DND-41 (cell line): ENCODE measurements at regions not wholly inside any gene's neighbourhood (a gene's known extent, or its start where the extent isn't known, plus 50 kb on each side); places are given as distances from the start of the nearest gene placed in this dataset.

Experiments
- ATAC-seq: fragments of 200-7000 bp; cut with Tn5 transposase; 3 replicates; pipeline ENCODE4 v1.9.1; 2021; ENCODE audit warnings: low read depth; ENCODE audit not compliant: insufficient read depth
- DNase-seq: peaks from one replicate; pipeline ENCODE4 v3.0.0-alpha.2; 2020
- H2AFZ ChIP-seq: 2 replicates; pipeline ENCODE4 v1.6.0; 2012; ENCODE audit warnings: low read depth, low read length
- H3K27ac ChIP-seq: 2 replicates; pipeline ENCODE4 v1.5.1; 2012; ENCODE audit warnings: low read length, inconsistent platforms
- H3K27me3 ChIP-seq: fragments of 200-600 bp; sonication (generic); 2 replicates; pipeline ENCODE4 v1.6.0; 2012; ENCODE audit warnings: low read length, mild to moderate bottlenecking, inconsistent platforms; ENCODE audit not compliant: insufficient read depth, poor library complexity
- H3K36me3 ChIP-seq: 2 replicates; pipeline ENCODE4 v1.5.1; 2012; ENCODE audit warnings: low read length, inconsistent platforms; ENCODE audit not compliant: insufficient read depth
- H3K4me1 ChIP-seq: 2 replicates; pipeline ENCODE4 v1.5.1; 2012; ENCODE audit warnings: mild to moderate bottlenecking, low read length; ENCODE audit not compliant: insufficient read depth
- H3K4me2 ChIP-seq: 2 replicates; pipeline ENCODE4 v1.6.0; 2012; ENCODE audit warnings: mild to moderate bottlenecking, moderate library complexity, low read length, inconsistent platforms; ENCODE audit not compliant: insufficient read depth
- H3K4me3 ChIP-seq, 2 experiments: fragments of 200-600 bp in 1 of 2; shearing (Covaris generic) in 1 of 2; 2 replicates each; pipeline ENCODE4 v1.5.1; 2012 to 2016; ENCODE audit warnings: inconsistent platforms in 2 of 2, low read length in 2 of 2, mild to moderate bottlenecking in 2 of 2, low read depth in 1 of 2, moderate library complexity in 1 of 2
- H3K79me2 ChIP-seq: 2 replicates; pipeline ENCODE4 v1.6.0; 2012; ENCODE audit warnings: low read length, inconsistent platforms; ENCODE audit not compliant: insufficient read depth
- H3K9ac ChIP-seq: 2 replicates; pipeline ENCODE4 v1.6.0; 2012; ENCODE audit warnings: low read depth, mild to moderate bottlenecking, inconsistent platforms, low read length, moderate library complexity
- H3K9me3 ChIP-seq: 2 replicates; pipeline ENCODE4 v1.5.1; 2012; ENCODE audit warnings: low read length, moderate library complexity, mild to moderate bottlenecking, inconsistent platforms; ENCODE audit not compliant: insufficient read depth, severe bottlenecking
- H4K20me1 ChIP-seq: 2 replicates; pipeline ENCODE4 v1.6.0; 2012; ENCODE audit warnings: low read length; ENCODE audit not compliant: insufficient read depth
- EZH2 ChIP-seq: IDR thresholded peaks from 3 replicates; pipeline ENCODE4 v1.6.1; 2012; ENCODE audit warnings: borderline replicate concordance, low read depth, mild to moderate bottlenecking, moderate library complexity, low read length, inconsistent platforms; ENCODE audit not compliant: severe bottlenecking
- TF ChIP-seq, protein P1 (sequence below): IDR thresholded peaks from 2 replicates; pipeline ENCODE4 v1.5.1; 2012; ENCODE audit warnings: borderline replicate concordance, low read length, moderate library complexity, mild to moderate bottlenecking; ENCODE audit not compliant: poor library complexity, severe bottlenecking; ENCODE audit errors: extremely low read depth

DNA sequence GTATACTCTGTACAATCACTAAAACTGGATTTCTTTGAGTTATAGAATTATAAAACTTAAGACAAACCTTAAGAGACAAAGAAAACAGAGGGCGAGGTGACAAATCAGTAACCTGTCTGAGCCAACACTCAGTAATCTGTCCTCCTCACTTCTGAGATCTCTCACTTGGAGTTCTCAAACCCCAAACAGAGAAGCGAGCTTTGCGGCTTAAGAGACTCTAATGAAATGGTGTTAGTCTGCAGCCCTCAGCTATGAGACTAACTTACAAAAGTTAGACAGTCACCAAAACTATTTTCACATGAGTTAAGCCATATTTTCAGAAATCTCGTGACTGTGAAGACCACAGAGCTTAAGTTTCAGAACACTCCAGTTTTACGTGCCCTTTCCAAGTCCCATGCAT lies 140.6 kb downstream of the TMX3 start:
- Histone ChIP-seq H3K27ac (no peak overlapping the region), H3K4me2 (no peak overlapping the region), H3K4me3 (no peak overlapping the region), H3K9me3 (no peaks in the 10 kb centered on the region), H3K27me3 (no peaks in the 10 kb centered on the region), H3K79me2 (no peaks in the 10 kb centered on the region), H2AFZ (no peak overlapping the region), H3K4me1 (no peaks in the 10 kb centered on the region), H3K36me3 (no peaks in the 10 kb centered on the region), H4K20me1 (no peaks in the 10 kb centered on the region), H3K9ac (no peak overlapping the region)
- TF ChIP-seq EZH2: no peak
- TF ChIP-seq, protein P1, sequence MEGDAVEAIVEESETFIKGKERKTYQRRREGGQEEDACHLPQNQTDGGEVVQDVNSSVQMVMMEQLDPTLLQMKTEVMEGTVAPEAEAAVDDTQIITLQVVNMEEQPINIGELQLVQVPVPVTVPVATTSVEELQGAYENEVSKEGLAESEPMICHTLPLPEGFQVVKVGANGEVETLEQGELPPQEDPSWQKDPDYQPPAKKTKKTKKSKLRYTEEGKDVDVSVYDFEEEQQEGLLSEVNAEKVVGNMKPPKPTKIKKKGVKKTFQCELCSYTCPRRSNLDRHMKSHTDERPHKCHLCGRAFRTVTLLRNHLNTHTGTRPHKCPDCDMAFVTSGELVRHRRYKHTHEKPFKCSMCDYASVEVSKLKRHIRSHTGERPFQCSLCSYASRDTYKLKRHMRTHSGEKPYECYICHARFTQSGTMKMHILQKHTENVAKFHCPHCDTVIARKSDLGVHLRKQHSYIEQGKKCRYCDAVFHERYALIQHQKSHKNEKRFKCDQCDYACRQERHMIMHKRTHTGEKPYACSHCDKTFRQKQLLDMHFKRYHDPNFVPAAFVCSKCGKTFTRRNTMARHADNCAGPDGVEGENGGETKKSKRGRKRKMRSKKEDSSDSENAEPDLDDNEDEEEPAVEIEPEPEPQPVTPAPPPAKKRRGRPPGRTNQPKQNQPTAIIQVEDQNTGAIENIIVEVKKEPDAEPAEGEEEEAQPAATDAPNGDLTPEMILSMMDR: no peak
- DNase-seq: no peak
- ATAC-seq: no peak

DNA sequence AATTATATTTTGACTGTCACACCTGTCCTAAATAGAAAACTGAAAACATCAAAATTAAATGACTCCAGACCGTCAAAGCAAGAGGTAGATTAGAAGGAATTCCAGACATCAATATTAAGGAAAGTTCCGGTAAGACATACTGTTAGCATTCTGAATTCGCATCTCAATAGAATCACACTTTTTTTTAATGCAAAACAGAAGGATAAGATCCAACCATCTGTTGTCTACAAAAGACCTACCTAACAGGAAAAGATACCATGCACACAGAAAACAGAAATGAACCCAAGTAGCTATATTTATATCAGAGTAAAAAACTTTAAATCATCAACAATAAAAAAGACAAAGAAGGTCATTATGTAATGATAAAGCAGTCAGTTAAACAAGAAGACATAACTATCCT lies 145.0 kb downstream of the TMX3 start:
- H3K4me1 ChIP-seq: no peaks in the 10 kb centered on the region
- H3K4me3 ChIP-seq: no peak overlapping the region
- no peaks in the 10 kb centered on the region for H3K79me2 ChIP-seq
- no peaks in the 10 kb centered on the region for H3K27me3 ChIP-seq
- H4K20me1 ChIP-seq: no peaks in the 10 kb centered on the region
- H3K9ac ChIP-seq: no peak overlapping the region
- no peak overlapping the region for H3K27ac ChIP-seq
- no peak overlapping the region for H3K4me2 ChIP-seq
- no peak overlapping the region for H2AFZ ChIP-seq
- H3K36me3 ChIP-seq: no peaks in the 10 kb centered on the region
- ATAC-seq (no peak), DNase-seq (no peak)
- H3K9me3 ChIP-seq: no peaks in the 10 kb centered on the region
- TF ChIP-seq, protein P1: no peak
- TF ChIP-seq EZH2: no peak

GRCh38 chr18:68568364-68569155 lies 146.3 kb downstream of the TMX3 start:
- Histone ChIP-seq H3K9ac (no peak overlapping the region), H4K20me1 (no peaks in the 10 kb centered on the region), H3K4me3 (no peak overlapping the region), H3K27ac (no peak overlapping the region), H3K4me2 (no peak overlapping the region), H3K4me1 (no peaks in the 10 kb centered on the region), H3K9me3 (no peaks in the 10 kb centered on the region), H3K36me3 (no peaks in the 10 kb centered on the region), H3K79me2 (no peaks in the 10 kb centered on the region), H3K27me3 (no peaks in the 10 kb centered on the region), H2AFZ (no peak overlapping the region)
- ATAC-seq (no peak), DNase-seq (no peak)
- no peak for TF ChIP-seq EZH2
- TF ChIP-seq, protein P1: no peak

DNA sequence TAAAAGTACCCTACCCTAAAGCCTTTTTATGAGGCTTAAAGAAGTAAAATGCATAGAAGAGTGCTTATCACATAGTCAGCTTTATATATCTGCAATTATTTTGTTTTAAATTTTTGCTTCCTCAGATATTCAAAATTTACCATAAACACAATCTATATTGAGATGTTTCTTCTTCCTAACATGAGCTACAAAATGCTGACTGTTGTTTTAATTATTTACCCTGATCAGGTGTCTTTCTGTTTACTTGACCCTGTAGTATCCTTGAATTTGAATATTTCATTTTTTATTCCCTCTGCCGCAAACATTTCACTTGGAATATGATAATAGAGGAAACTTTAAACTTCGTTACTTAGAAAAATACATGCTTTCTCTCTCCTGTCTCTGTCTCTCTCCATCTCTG lies 147.9 kb downstream of the TMX3 start:
- H4K20me1 ChIP-seq: no peaks in the 10 kb centered on the region
- no peaks in the 10 kb centered on the region for H3K27me3 ChIP-seq
- H3K9me3 ChIP-seq: no peaks in the 10 kb centered on the region
- H3K27ac ChIP-seq: no peak overlapping the region
- no peak overlapping the region for H3K9ac ChIP-seq
- no peak overlapping the region for H3K4me3 ChIP-seq
- no peak overlapping the region for H2AFZ ChIP-seq
- TF ChIP-seq EZH2: no peak
- TF ChIP-seq, protein P1: no peak
- ATAC-seq (no peak), DNase-seq (no peak)
- H3K36me3 ChIP-seq: no peaks in the 10 kb centered on the region
- H3K4me2 ChIP-seq: no peak overlapping the region
- no peaks in the 10 kb centered on the region for H3K79me2 ChIP-seq
- H3K4me1 ChIP-seq: no peaks in the 10 kb centered on the region
